Fibroblast of villous mesenchyme (primary cell): ENCODE measurements at regions not wholly inside any gene's neighbourhood (a gene's known extent, or its start where the extent isn't known, plus 50 kb on each side); places are given as distances from the start of the nearest gene placed in this dataset.

Experiments
- DNase-seq: peaks from one replicate; pipeline ENCODE4 v3.0.0-alpha.2; 2010; ENCODE audit warnings: low read depth
- H3K4me3 ChIP-seq: 2 replicates; pipeline ENCODE4 v1.5.1; 2011; ENCODE audit warnings: low read depth, mild to moderate bottlenecking, low read length
- CTCF ChIP-seq: IDR thresholded peaks from 2 replicates; pipeline ENCODE4 v1.5.1; 2012; ENCODE audit warnings: low read depth, mild to moderate bottlenecking, low read length; ENCODE audit not compliant: insufficient read depth

- H3K4me3 ChIP-seq: no peak overlapping the region
- peak; percentile 88 for DNase-seq
- no peak for TF ChIP-seq CTCF
These were observed 84.3 kb downstream of the COPS8 start for GRCh38 chr2:237170020-237170419.

GRCh38 chr2:237171396-237171795, 85.7 kb downstream of the COPS8 start:
- DNase-seq: peak; percentile 99
- peak; percentile 22 for TF ChIP-seq CTCF
- H3K4me3 ChIP-seq: peak overlapping the region; percentile 3

DNA sequence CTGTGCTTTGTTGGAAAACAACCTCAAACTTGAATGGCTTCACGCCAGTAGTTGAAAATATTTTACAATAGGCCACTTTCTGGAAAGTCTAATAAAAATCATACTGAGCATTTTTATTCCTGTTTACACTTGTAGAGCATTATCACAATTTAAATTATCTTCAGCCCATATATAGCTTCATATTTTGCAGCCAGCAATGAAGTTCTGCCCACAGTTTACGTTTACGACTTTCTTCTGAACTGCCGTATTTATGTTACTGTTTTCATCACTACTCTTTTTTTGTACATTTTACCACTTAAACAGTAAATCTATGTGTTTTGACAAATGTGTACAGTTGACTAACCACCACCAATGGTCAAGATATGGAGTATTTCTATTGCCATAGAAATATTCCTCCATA, 86.2 kb downstream of the COPS8 start:
- no peak for TF ChIP-seq CTCF
- DNase-seq: peak; percentile 96
- H3K4me3 ChIP-seq: no peak overlapping the region

- DNase-seq: no peak
- no peak for TF ChIP-seq CTCF
- H3K4me3 ChIP-seq: no peak overlapping the region
These were observed 91.4 kb downstream of the COPS8 start for GRCh38 chr2:237177052-237177451.

DNA sequence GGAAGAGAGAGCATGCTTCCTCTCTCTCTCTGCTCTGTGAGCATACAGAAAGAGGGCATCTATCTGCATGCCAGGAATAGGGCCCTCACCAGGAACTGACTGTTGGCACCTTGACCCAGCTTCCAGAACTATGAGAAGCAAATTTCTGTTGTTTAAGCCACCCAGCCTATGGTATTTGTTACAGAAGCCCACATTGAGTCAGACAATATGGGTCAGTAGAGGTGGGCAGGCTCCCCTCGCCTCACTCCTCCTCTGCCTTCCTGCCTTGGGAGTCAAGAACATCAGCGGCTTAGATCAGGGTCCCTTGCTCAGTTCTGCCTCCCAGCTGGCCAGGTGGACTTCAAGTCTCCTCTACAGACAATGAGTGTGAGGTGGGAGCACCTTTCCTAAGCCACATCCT, 92.3 kb downstream of the COPS8 start:
- TF ChIP-seq CTCF: no peak
- no peak overlapping the region for H3K4me3 ChIP-seq
- no peak for DNase-seq

- no peak overlapping the region for H3K4me3 ChIP-seq
- no peak for TF ChIP-seq CTCF
- DNase-seq: peak; percentile 97
These were observed 92.7 kb downstream of the COPS8 start for GRCh38 chr2:237178396-237178795.

- no peak overlapping the region for H3K4me3 ChIP-seq
- DNase-seq: no peak
- TF ChIP-seq CTCF: no peak
These were observed 93.5 kb downstream of the COPS8 start for GRCh38 chr2:237179161-237179560.
